GM23338 (cell line): ENCODE measurements at regions not wholly inside any gene's neighbourhood (a gene's known extent, or its start where the extent isn't known, plus 50 kb on each side); places are given as distances from the start of the nearest gene placed in this dataset.

Experiments used
- ATAC-seq: fragments of 200-7000 bp; cut with Tn5 transposase; 3 replicates; pipeline ENCODE4 v1.9.1; 2020
- DNase-seq: peaks from one replicate; pipeline ENCODE4 v3.0.0-alpha.2; 2015; ENCODE audit warnings: low spot score
- H2AFZ ChIP-seq: fragments of 200-600 bp; sonication (generic); 2 replicates; pipeline ENCODE4 v1.8.0; 2016; ENCODE audit warnings: antibody characterized with exemption, mild to moderate bottlenecking, moderate library complexity
- H3F3A ChIP-seq: fragments of 200-600 bp; sonication (generic); replicated peaks from 2 replicates; pipeline ENCODE4 v1.8.0; 2017; ENCODE audit warnings: antibody characterized with exemption, mixed run types, low read depth
- H3K27ac ChIP-seq: fragments of 200-600 bp; sonication (generic); 2 replicates; pipeline ENCODE4 v1.6.1; 2016; ENCODE audit warnings: low read depth
- H3K27me3 ChIP-seq: fragments of 200-600 bp; sonication (generic); 2 replicates; pipeline ENCODE4 v1.8.0; 2016; ENCODE audit warnings: mild to moderate bottlenecking, mixed run types, moderate library complexity; ENCODE audit not compliant: insufficient read depth
- H3K36me3 ChIP-seq: fragments of 200-600 bp; sonication (generic); 2 replicates; pipeline ENCODE4 v1.8.0; 2016; ENCODE audit warnings: mild to moderate bottlenecking; ENCODE audit not compliant: insufficient read depth
- H3K4me1 ChIP-seq: fragments of 200-600 bp; sonication (generic); 2 replicates; pipeline ENCODE4 v1.8.0; 2016; ENCODE audit warnings: mild to moderate bottlenecking, moderate library complexity; ENCODE audit not compliant: insufficient read depth
- H3K4me2 ChIP-seq: fragments of 200-600 bp; sonication (generic); 2 replicates; pipeline ENCODE4 v1.7.1; 2017; ENCODE audit warnings: mixed run types
- H3K4me3 ChIP-seq: fragments of 200-600 bp; sonication (generic); 2 replicates; pipeline ENCODE4 v1.6.1; 2016; ENCODE audit warnings: mixed run types
- H3K79me2 ChIP-seq: fragments of 200-600 bp; sonication (generic); replicated peaks from 2 replicates; pipeline ENCODE4 v1.8.0; 2017; ENCODE audit warnings: mild to moderate bottlenecking; ENCODE audit not compliant: insufficient read depth
- H3K9me2 ChIP-seq: fragments of 200-600 bp; sonication (generic); 2 replicates; pipeline ENCODE4 v1.8.0; 2017; ENCODE audit not compliant: insufficient read depth
- H4K20me1 ChIP-seq: fragments of 200-600 bp; sonication (generic); replicated peaks from 2 replicates; pipeline ENCODE4 v1.8.0; 2017; ENCODE audit warnings: mild to moderate bottlenecking; ENCODE audit not compliant: insufficient read depth
- H3K27ac Mint-ChIP-seq: 2 replicates; pipeline ENCODE4 v1.8.0; 2020; ENCODE audit warnings: inconsistent platforms, mild to moderate bottlenecking, moderate library complexity, mixed read lengths
- H3K27me3 Mint-ChIP-seq: 3 replicates; pipeline ENCODE4 v1.8.0; 2022; ENCODE audit warnings: low read depth, mild to moderate bottlenecking, moderate library complexity, mixed read lengths, inconsistent platforms; ENCODE audit not compliant: insufficient read depth, poor library complexity
- H3K36me3 Mint-ChIP-seq: 3 replicates; pipeline ENCODE4 v1.8.0; 2021; ENCODE audit warnings: low read depth, mild to moderate bottlenecking, inconsistent platforms, moderate library complexity, mixed read lengths
- H3K4me1 Mint-ChIP-seq: 3 replicates; pipeline ENCODE4 v1.8.0; 2020; ENCODE audit warnings: mild to moderate bottlenecking, inconsistent platforms, mixed read lengths
- H3K4me3 Mint-ChIP-seq: 3 replicates; pipeline ENCODE4 v1.8.0; 2021; ENCODE audit warnings: moderate library complexity, mild to moderate bottlenecking, inconsistent platforms, mixed read lengths
- H3K9me3 Mint-ChIP-seq: 3 replicates; pipeline ENCODE4 v1.8.0; 2020; ENCODE audit warnings: moderate library complexity, mild to moderate bottlenecking, inconsistent platforms, mixed read lengths
- CTCF ChIP-seq, 2 experiments: fragments of 200-600 bp in 1 of 2; sonication (generic) in 1 of 2; conservative IDR thresholded peaks; 2 replicates each; pipeline versions ENCODE4 v1.5.1 to v1.6.1; 2016 to 2017; ENCODE audit warnings: antibody characterized with exemption in 2 of 2, low read depth in 2 of 2, mild to moderate bottlenecking in 2 of 2, moderate library complexity in 1 of 2
- ETS1 ChIP-seq: IDR thresholded peaks from 2 replicates; pipeline ENCODE4 v1.6.1; 2016; ENCODE audit warnings: antibody characterized with exemption
- EZH2 ChIP-seq: fragments of 200-600 bp; sonication (generic); IDR thresholded peaks from one replicate; pipeline ENCODE4 v1.8.0; 2017; ENCODE audit warnings: antibody characterized with exemption, mild to moderate bottlenecking, low read depth; ENCODE audit not compliant: unreplicated experiment
- NANOG ChIP-seq: IDR thresholded peaks from 2 replicates; pipeline ENCODE4 v1.6.1; 2016; ENCODE audit warnings: antibody characterized with exemption, borderline replicate concordance
- ZNF114 ChIP-seq: fragments of 250-450 bp; sonication (Bioruptor Pico); IDR thresholded peaks from 2 replicates; pipeline ENCODE4 v1.5.0; 2020; ENCODE audit warnings: mild to moderate bottlenecking, moderate library complexity
- ZNF331 ChIP-seq: fragments of 250-450 bp; sonication (Bioruptor Pico); IDR thresholded peaks from 2 replicates; pipeline ENCODE4 v1.5.0; 2020; ENCODE audit warnings: low read depth, mild to moderate bottlenecking, moderate library complexity
- ZNF462 ChIP-seq: fragments of 250-450 bp; sonication (Bioruptor Pico); IDR thresholded peaks from 2 replicates; pipeline ENCODE4 v1.5.0; 2020; ENCODE audit warnings: mild to moderate bottlenecking, moderate library complexity

GRCh38 chr4:189090174-189090814 is 850.4 kb upstream of the FRG1 start:
- TF ChIP-seq NANOG, result no peak
- TF ChIP-seq CTCF (conservative IDR thresholded peaks at IDR 0.05; ENCODE audit: low read depth in 2 of 2), result peak; percentile 70 to 74
- H3K4me2 ChIP-seq, result no peak overlapping the region
- peak; percentile 80 for DNase-seq
- H3K4me1 ChIP-seq, result peaks cover 10% of the 10 kb centered on the region; the same call in 1 of the 2 replicates
- H3K36me3 ChIP-seq, result no peaks in the 10 kb centered on the region
- Mint-ChIP-seq H3K4me3 (no peak overlapping the region), H3K4me1 (peaks cover 15% of the 10 kb centered on the region), H3K9me3 (peaks cover 3% of the 10 kb centered on the region; the same call in 2 of the 3 replicates), H3K36me3 (peaks cover 4% of the 10 kb centered on the region; the same call in 2 of the 3 replicates), H3K27ac (no peak overlapping the region), H3K27me3 (peaks cover 4% of the 10 kb centered on the region)
- peak; percentile 99 for ATAC-seq
- no peaks in the 10 kb centered on the region for H3K27me3 ChIP-seq
- no peak overlapping the region for H3K27ac ChIP-seq
- H3K9me2 ChIP-seq, result no peaks in the 10 kb centered on the region
- no peak overlapping the region for H2AFZ ChIP-seq
- no peaks in the 10 kb centered on the region for H3F3A ChIP-seq
- H3K4me3 ChIP-seq, result no peak overlapping the region
- no peaks in the 10 kb centered on the region for H3K79me2 ChIP-seq
- H4K20me1 ChIP-seq, result no peaks in the 10 kb centered on the region

- no peak overlapping the region for H3K4me3 ChIP-seq
- H3K27ac ChIP-seq, result no peak overlapping the region
- H3K4me2 ChIP-seq, result no peak overlapping the region
- H4K20me1 ChIP-seq, result no peaks in the 10 kb centered on the region
- H3K79me2 ChIP-seq, result no peaks in the 10 kb centered on the region
- DNase-seq, result peak; percentile 26
- Mint-ChIP-seq H3K36me3 (peaks cover 9% of the 10 kb centered on the region; the same call in 2 of the 3 replicates), H3K4me3 (no peak overlapping the region), H3K9me3 (peaks cover 15% of the 10 kb centered on the region), H3K27ac (no peak overlapping the region), H3K27me3 (peaks cover 4% of the 10 kb centered on the region), H3K4me1 (peaks cover 9% of the 10 kb centered on the region; the same call in 2 of the 3 replicates)
- H2AFZ ChIP-seq, result 0 out of 2 replicates have a peak overlapping the region, but pooled peaks have one; percentile 48
- no peak for ATAC-seq
- H3F3A ChIP-seq, result no peaks in the 10 kb centered on the region
- no peaks in the 10 kb centered on the region for H3K36me3 ChIP-seq
- no peaks in the 10 kb centered on the region for H3K9me2 ChIP-seq
- H3K4me1 ChIP-seq, result peaks cover 10% of the 10 kb centered on the region; the same call in 1 of the 2 replicates
- no peak for TF ChIP-seq ZNF331 (CRISPR knock-in tag)
- no peaks in the 10 kb centered on the region for H3K27me3 ChIP-seq
Observed at GRCh38 chr4:189092581-189092980, 848.1 kb upstream of the FRG1 start.

- H3K4me2 ChIP-seq, result no peak overlapping the region
- peaks cover 9% of the 10 kb centered on the region; the same call in 2 of the 3 replicates for H3K4me1 Mint-ChIP-seq
- no peaks in the 10 kb centered on the region for H3K27me3 Mint-ChIP-seq
- TF ChIP-seq EZH2 (no peak), ZNF462 (CRISPR knock-in tag) (no peak), ETS1 (no peak), ZNF114 (CRISPR knock-in tag) (no peak)
Observed at GRCh38 chr4:189096108-189096507, 844.6 kb upstream of the FRG1 start.

More at GRCh38 chr4:189096108-189096507, 844.6 kb upstream of the FRG1 start:
- H3K36me3 Mint-ChIP-seq, result peaks cover 9% of the 10 kb centered on the region; the same call in 2 of the 3 replicates
- no peak overlapping the region for H3K27ac Mint-ChIP-seq
- H3K36me3 ChIP-seq, result no peaks in the 10 kb centered on the region
- no peak overlapping the region for H3K27ac ChIP-seq
- no peak overlapping the region for H2AFZ ChIP-seq
- peaks cover 15% of the 10 kb centered on the region for H3K9me3 Mint-ChIP-seq
- DNase-seq, result no peak
- H3K27me3 ChIP-seq, result no peaks in the 10 kb centered on the region
- no peak overlapping the region for H3K4me3 ChIP-seq
- H3F3A ChIP-seq, result no peaks in the 10 kb centered on the region
- H3K4me3 Mint-ChIP-seq, result no peak overlapping the region
- H3K4me1 ChIP-seq, result peaks cover 5% of the 10 kb centered on the region; the same call in 1 of the 2 replicates
- no peak for ATAC-seq
- no peaks in the 10 kb centered on the region for H3K79me2 ChIP-seq
- no peaks in the 10 kb centered on the region for H4K20me1 ChIP-seq
- no peaks in the 10 kb centered on the region for H3K9me2 ChIP-seq
